GM23338 (cell line): ENCODE measurements at regions not wholly inside any gene's neighbourhood (a gene's known extent, or its start where the extent isn't known, plus 50 kb on each side); places are given as distances from the start of the nearest gene placed in this dataset.

Experiments used
- CTCF ChIP-seq, 2 experiments: fragments of 200-600 bp in 1 of 2; sonication (generic) in 1 of 2; conservative IDR thresholded peaks; 2 replicates each; pipeline versions ENCODE4 v1.5.1 to v1.6.1; 2016 to 2017; ENCODE audit warnings: antibody characterized with exemption in 2 of 2, low read depth in 2 of 2, mild to moderate bottlenecking in 2 of 2, moderate library complexity in 1 of 2
- EZH2 ChIP-seq: fragments of 200-600 bp; sonication (generic); IDR thresholded peaks from one replicate; pipeline ENCODE4 v1.8.0; 2017; ENCODE audit warnings: antibody characterized with exemption, mild to moderate bottlenecking, low read depth; ENCODE audit not compliant: unreplicated experiment
- POLR2AphosphoS5 ChIP-seq: IDR thresholded peaks from 2 replicates; pipeline ENCODE4 v1.6.1; 2016; ENCODE audit warnings: antibody characterized with exemption, low read depth
- REST ChIP-seq: IDR thresholded peaks from one replicate; pipeline ENCODE4 v1.6.1; 2018; ENCODE audit warnings: antibody characterized with exemption; ENCODE audit not compliant: unreplicated experiment
- STAT1 ChIP-seq: IDR thresholded peaks from one replicate; pipeline ENCODE4 v1.6.1; 2016; ENCODE audit warnings: antibody characterized with exemption; ENCODE audit not compliant: unreplicated experiment
- ZNF114 ChIP-seq: fragments of 250-450 bp; sonication (Bioruptor Pico); IDR thresholded peaks from 2 replicates; pipeline ENCODE4 v1.5.0; 2020; ENCODE audit warnings: mild to moderate bottlenecking, moderate library complexity

- no peak for TF ChIP-seq CTCF (conservative IDR thresholded peaks at IDR 0.05; ENCODE audit: low read depth in 2 of 2)
- TF ChIP-seq ZNF114 (CRISPR knock-in tag), result no peak
- TF ChIP-seq POLR2AphosphoS5, result no peak
- no peak for TF ChIP-seq EZH2
- TF ChIP-seq REST, result no peak
- no peak for TF ChIP-seq STAT1
Measured at GRCh38 chr20:52800734-52801627, 171.2 kb upstream of the TSHZ2 start.
